HG03342 (cell line): ENCODE measurements at regions not wholly inside any gene's neighbourhood (a gene's known extent, or its start where the extent isn't known, plus 50 kb on each side); places are given as distances from the start of the nearest gene placed in this dataset.

Experiments used
- ATAC-seq: cut with Tn5 transposase; IDR thresholded peaks from one replicate; pipeline ENCODE4 v1.9.1; 2021; ENCODE audit warnings: mild to moderate bottlenecking, moderate library complexity; ENCODE audit not compliant: unreplicated experiment

- ATAC-seq = no peak
Observed at GRCh38 chr10:117710181-117710798, 167.7 kb downstream of the EMX2 start.

DNA sequence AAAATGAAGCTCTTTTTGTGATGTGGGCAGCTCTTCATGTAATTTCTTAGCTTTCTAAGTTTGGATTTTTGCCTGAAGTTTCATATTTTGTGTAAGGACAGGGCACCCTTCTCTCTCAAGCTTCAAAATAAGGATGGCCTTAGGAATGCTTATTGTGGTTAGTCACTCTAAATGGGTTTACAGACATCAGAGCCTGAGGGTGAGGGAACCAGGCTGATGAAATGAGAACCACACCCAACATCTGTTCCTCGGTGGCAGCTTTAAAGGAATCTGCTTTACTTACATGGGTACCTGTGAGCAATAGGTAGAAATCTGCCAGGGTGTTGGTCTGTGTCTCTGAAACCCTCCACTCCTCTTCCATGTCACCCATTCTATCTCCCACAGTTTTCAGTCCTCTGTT, 174.3 kb downstream of the EMX2 start:
- no peak for ATAC-seq

DNA sequence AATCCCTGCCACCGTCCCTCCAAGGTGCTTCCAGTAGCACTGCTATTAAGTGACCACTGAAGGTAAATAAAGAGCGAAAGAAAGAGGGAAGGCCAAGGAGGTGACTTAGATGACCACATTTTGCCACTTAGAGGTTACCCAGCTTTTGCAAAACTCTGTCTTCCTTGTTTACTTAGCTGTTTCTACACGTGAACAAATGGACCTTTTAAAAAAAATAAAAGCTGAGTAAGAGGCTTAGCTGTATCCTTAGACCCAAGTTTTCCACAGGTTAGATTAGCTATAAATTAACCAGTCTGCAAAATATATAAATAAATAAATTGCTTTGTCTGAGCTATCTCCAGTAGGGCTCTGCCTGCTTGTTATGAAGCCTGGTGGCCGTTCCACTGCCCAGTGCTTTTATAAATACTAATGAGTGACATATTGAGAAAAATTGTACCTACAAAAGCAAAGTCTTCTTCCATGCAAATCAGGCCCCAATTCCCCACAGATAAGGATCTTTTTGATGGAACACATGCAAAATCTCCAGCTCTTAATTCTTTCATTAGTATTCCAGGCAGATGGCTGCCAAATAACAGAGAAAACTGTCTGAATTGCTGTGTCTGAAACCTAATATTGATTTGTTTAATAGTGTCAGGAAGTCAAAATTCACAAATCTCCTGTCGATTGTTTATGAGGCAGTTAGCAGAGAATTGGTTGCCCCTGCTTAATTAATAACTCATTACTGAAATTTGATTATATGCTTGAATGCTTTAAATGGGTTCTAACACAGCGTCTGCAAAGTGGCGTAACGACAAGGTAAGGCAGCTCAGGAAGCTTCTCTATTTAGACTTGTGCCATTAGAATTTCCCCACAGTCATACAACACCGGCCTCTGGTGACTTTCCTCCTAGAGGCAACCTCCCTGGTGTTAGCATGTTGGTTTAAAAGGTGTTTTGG, 176.7 kb downstream of the EMX2 start:
- no peak for ATAC-seq

GRCh38 chr10:117720931-117721835, 178.6 kb downstream of the EMX2 start:
- no peak for ATAC-seq

DNA sequence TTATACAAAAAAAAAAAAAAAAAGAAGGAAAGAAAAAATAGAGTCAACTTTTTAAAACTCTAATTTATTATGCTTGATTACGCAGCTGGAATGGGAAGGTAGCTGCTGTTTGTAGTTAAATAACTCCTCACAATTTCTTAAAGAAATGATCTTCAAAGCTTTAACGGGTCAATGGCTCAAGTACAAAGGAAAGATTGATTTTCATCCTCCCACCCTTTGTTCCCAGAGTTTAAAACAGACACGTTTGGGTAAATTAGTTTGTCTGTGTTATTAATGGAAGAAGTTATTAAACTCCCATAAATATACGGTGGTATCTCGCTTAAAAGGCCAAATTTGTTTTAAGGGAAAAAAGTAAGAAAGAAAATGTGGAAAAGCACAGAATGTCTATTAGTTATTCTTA, 179.3 kb downstream of the EMX2 start:
- ATAC-seq = no peak

- no peak for ATAC-seq
Observed at GRCh38 chr10:117723343-117723742, 180.8 kb downstream of the EMX2 start.

DNA sequence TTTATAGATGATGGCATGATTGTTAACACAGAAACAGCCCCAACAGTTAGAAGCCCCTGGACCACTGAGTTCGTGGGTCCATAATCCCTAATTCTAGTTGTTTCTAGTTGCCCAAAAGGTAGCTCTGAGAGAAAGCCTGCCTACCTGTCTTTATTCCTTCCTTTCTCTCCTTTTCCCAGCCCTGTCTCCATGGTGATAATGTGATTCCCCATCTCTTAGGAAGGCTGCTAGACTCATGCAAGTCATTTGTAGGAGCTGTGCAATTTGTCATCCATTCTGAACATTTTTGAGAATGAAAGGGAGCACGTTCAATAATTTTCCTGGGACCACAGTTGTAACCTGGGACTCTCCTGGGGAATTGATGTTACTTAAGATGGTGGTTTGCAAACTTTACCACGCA, 183.4 kb downstream of the EMX2 start:
- ATAC-seq = no peak

DNA sequence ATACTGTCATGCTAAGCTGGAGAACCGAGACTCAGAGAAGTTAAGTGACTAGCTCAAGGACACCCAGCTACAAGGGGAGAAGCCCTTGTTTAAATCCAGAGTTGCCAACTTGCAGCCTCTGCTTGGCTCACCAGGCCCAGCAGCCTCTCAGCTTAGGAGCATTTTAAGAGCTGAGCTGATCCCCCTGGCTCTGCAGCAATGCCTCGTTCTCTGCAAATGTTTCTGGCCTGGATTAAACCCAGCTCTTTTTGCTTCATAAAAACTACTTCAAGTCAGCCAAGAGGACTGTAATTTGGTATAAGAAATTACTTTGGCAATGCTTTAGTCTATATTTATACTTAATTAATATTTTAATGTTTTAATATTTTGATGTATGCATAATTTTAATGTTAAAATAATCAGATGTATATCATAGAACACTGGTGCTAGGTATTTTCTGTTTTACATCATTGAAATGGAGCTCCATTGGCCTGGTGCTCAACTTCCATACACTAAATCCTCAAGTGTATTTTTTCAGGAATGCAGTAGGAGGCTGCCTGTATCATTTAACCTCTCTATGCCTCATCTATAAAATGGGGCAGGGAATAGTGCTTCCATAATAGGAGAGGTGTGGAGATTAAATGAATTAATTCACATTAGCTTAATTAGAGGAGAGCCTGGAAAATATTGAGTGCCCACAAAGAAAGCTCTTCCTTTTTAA, 184.2 kb downstream of the EMX2 start:
- ATAC-seq = no peak

DNA sequence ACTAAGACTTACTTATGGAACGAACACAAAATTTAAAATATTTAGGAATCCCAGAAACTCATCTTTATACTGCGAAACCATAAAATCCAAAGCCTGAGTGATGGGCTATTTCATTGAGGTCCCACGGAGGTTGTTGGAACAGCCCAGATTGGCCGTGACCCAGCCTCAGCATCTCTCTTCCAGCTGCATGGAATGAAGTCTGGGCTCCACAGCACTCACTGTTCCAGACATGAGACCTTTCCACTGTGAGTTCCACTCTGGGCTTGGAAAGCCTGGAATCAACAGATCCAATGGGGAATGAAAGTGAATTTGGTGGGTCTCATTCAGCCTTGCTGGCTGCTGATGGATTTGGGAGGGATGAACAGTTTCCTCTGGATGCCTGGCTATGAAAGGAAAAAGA, 184.9 kb downstream of the EMX2 start:
- ATAC-seq = no peak

- no peak for ATAC-seq
Observed at GRCh38 chr10:117728087-117728486, 185.5 kb downstream of the EMX2 start.

- ATAC-seq = no peak
Observed at GRCh38 chr10:117729156-117729555, 186.6 kb downstream of the EMX2 start.

- no peak for ATAC-seq
Observed at GRCh38 chr10:117731121-117731791, 188.7 kb downstream of the EMX2 start.

GRCh38 chr10:117734731-117735405, 192.3 kb downstream of the EMX2 start:
- no peak for ATAC-seq

GRCh38 chr10:117736655-117737054, 194.1 kb downstream of the EMX2 start:
- no peak for ATAC-seq

DNA sequence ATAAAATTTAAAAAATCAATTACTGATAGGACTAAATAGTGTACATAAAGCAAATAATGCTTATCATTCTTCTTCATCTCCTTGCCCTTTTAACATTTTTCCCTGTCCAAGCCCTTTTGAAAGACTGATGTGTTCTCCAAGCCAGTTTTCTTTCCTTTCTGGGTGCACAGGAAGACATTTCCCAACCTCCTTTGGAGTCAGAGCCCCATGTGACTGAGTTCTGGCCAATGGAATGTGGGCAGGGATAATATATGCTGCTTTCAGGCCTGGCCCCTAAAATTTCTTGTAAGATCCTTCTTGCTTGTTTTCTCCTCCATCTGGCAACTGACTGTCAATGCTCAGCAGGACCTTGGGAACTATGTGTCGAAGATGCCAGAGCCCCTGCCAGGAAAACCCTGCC, 197.5 kb downstream of the EMX2 start:
- ATAC-seq = no peak

DNA sequence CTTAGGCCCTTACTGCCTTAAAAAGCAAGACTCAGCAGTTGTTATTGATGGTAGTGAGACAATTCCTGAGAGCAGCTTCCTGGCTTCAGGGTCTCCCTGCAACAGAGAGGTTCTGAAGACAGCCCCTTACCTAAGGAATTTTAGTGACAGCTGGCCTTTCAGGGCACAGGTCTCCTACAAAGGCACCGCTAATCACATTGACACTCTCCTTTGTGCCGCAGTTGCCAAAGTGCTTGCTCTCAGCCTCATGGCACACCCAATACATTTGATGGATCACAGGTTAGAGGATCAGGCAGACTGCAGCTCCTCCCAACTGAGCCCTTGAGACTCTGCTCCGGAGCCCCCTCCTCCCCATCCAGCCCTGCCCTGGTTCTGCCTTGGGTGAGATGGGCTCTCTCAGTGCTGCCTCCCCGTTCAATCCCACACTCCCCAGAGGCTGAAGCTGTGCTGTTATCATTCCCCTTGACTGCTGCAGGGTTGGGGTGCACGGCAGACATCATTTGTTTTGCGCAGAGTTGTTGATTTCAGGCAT, 198.2 kb downstream of the EMX2 start:
- ATAC-seq = no peak

DNA sequence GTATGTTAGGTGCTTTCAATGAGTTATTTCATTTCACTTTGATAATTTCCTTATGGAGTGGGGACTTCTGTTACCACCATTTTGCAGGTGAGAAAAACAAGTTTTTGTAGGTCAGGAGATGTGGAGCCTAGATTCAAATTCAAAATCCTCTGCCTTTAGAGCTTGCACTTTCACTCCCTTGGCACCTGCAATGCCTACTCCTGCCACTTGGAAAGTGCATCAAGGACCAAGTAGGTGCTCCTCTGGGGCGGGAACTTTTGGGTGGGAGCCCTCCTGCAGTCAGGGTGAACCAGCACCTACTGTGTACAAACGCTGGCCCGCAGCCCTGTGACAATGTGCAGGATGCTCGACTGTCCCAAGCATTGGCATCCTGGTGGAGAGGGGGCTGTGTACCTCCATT, 199.0 kb downstream of the EMX2 start:
- no peak for ATAC-seq

GRCh38 chr10:117743509-117743908, 201.0 kb downstream of the EMX2 start:
- no peak for ATAC-seq

DNA sequence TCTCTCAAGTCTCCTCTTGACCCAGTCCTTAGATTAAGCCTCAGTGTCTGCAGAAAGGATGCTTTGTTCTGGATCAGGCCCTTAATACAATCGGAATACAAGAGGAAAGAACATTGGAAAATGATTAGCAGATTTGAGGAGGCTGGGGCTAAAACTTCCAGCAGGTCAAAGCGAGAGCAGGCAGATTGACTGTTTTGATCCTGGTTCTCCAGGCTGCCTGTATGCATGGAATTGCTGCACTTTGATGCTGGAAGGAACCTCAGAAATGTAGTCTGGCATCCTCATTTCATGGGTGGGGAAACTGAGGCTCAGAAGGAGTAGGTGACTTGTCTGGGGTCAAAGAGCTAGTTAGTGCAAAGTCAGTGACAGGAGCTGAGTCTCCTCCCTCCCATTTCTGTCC, 202.8 kb downstream of the EMX2 start:
- ATAC-seq = no peak
